ENCODE measurements at regions not wholly inside any gene's neighbourhood (a gene's known extent, or its start where the extent isn't known, plus 50 kb on each side); places are given as distances from the start of the nearest gene placed in this dataset.

DNA sequence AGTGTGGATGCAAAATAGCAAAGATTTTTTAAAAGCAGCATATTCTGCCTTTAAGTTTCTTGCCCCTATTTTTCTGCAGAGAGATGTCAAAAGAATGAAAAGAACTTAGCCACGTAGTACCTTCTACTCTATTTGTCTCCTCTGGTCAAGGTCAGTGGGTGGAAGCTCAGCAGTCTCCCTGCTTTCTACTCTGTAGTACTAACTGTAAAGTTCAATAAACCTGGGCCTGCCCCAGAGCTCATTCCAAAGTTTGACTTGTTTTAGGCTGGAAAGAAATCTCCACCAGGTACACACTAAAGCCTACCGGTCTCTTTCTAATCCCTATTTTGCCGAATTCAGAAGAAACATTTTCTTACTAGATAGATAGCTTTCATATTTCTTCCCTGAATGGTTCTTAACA is 247.9 kb upstream of the ARHGAP20 start:
- TF ChIP-seq CTCF (tag by site-specific recombination; IDR thresholded peaks at IDR 0.05), result no peak
- no peak for TF ChIP-seq ZNF510 (tag by site-specific recombination; IDR thresholded peaks at IDR 0.05; ENCODE audit: insufficient replicate concordance)
- no peak for TF ChIP-seq YY1 (tag by site-specific recombination; IDR thresholded peaks at IDR 0.05)
- TF ChIP-seq ZBTB8A (tag by site-specific recombination; IDR thresholded peaks at IDR 0.05), result no peak
- TF ChIP-seq, protein P1, sequence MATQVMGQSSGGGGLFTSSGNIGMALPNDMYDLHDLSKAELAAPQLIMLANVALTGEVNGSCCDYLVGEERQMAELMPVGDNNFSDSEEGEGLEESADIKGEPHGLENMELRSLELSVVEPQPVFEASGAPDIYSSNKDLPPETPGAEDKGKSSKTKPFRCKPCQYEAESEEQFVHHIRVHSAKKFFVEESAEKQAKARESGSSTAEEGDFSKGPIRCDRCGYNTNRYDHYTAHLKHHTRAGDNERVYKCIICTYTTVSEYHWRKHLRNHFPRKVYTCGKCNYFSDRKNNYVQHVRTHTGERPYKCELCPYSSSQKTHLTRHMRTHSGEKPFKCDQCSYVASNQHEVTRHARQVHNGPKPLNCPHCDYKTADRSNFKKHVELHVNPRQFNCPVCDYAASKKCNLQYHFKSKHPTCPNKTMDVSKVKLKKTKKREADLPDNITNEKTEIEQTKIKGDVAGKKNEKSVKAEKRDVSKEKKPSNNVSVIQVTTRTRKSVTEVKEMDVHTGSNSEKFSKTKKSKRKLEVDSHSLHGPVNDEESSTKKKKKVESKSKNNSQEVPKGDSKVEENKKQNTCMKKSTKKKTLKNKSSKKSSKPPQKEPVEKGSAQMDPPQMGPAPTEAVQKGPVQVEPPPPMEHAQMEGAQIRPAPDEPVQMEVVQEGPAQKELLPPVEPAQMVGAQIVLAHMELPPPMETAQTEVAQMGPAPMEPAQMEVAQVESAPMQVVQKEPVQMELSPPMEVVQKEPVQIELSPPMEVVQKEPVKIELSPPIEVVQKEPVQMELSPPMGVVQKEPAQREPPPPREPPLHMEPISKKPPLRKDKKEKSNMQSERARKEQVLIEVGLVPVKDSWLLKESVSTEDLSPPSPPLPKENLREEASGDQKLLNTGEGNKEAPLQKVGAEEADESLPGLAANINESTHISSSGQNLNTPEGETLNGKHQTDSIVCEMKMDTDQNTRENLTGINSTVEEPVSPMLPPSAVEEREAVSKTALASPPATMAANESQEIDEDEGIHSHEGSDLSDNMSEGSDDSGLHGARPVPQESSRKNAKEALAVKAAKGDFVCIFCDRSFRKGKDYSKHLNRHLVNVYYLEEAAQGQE (tag by site-specific recombination; IDR thresholded peaks at IDR 0.05), result no peak
- no peak for TF ChIP-seq ZNF830 (tag by site-specific recombination; IDR thresholded peaks at IDR 0.05; ENCODE audit: low read depth)
